HG02571 (cell line): ENCODE measurements at regions not wholly inside any gene's neighbourhood (a gene's known extent, or its start where the extent isn't known, plus 50 kb on each side); places are given as distances from the start of the nearest gene placed in this dataset.

Experiments used
- ATAC-seq: cut with Tn5 transposase; IDR thresholded peaks from one replicate; pipeline ENCODE4 v1.9.1; 2021; ENCODE audit warnings: mild to moderate bottlenecking, moderate library complexity; ENCODE audit not compliant: unreplicated experiment

DNA sequence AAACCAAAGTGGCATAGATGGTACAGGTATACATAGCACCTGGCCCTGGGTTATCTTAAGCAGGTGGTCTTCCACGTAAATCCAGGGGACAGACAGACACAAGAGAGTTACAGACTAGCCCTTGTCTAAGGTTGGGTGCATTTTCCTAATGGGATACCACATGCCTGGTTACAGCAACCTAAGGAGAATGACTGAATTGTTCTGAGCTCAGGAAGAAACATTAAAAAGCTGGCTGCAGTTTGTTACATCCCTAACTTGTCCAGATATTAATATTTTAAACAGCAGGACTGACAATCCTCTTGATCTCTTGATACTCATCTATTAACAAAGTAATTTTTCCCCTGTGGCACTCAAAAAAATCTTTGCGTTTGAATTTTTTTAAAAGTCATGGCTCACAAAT lies 102.2 kb upstream of the SERP2 start:
- no peak for ATAC-seq

DNA sequence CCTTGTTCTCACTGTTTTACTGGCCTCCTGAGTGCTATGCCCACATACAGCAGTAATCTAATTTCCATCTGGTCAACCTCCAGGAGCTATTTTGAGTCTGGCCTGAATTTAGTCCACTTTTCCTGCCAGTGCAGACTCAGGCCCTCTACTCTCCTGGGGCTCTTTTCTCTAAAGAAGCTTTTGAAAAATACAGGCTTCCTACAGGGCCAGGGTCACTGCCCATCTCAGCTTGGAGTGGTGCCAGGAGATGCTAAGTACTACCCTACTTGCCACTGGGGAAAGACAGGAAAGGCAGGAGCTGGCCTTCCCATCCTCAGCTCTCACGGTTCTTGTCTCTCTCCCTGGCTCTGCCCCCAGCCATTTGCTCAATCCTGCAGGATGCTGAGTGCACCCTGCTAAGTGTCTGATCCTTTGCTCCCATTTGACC lies 101.7 kb upstream of the SERP2 start:
- no peak for ATAC-seq

DNA sequence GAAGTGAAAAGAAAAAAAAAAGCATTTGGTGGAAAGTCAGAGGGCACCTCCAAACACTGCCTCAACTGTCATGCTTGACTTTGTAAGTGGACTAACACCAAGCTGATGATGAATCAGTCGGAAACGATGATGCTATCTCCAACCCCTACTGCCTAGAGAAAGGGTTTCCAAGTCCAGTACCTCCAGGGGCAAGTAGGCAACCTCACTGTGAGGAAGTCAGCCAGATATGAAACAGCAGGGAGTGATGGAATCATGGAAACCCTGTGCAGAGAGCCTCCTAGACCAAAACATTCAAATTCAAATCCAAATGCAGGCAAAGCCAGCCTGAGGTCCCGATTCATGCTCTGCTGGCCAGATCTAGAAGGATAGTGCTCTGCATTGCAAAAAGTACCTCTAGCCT lies 100.9 kb upstream of the SERP2 start:
- ATAC-seq, result no peak

DNA sequence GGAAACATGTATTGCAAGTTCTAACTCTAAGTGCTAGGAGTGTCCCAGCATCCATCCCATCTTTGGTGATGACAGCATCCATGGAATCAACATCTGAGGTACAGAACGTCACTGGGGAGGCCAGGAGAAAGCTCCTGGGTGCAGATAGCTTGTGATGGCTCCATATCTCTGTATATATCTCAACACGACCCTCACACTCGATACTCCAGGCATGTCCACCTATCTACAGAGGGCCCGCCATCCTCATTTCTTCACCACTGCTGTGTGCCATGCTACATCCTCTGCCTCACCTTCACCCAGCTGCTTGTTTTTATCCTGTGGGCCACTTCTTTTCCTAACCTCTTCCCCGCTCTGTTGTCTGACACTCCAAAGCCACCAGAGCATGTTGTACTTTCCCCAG lies 100.4 kb upstream of the SERP2 start:
- no peak for ATAC-seq

DNA sequence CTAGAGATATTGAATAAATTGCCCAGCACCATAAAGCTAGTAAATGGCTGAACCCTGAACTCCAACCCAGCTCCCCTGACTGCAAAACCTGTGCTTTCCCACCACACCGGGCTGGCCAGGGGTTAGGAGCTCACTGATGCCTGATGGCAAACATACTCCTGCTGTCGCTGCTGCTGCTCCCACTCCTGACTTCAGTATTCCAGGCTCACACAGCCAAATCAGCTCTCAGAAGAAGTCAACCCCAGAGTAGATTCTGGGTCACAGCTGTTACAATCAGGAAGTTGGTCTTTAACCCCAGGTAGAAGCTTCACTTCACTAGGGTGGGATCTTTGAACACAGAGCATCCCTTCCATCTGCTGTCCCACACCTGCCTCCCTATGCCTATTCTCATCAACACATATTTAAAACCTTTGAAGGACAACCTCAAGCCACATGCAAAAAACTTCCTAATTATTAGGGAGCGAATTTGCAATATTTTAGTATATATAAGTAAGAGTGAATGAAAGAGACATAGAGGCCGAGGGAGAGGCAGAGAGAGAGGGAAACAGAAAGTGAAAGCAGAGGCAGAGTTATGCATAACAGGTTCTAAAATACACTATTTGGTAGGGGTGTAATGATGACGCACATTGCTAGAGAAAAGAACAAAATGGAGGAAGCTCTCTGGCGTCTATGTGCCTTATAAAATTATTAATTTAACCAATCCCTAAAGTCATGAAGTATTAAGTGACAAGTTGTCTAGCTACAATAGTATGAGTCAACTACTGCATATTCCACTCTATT lies 99.4 kb upstream of the SERP2 start:
- peak; percentile 97 for ATAC-seq

DNA sequence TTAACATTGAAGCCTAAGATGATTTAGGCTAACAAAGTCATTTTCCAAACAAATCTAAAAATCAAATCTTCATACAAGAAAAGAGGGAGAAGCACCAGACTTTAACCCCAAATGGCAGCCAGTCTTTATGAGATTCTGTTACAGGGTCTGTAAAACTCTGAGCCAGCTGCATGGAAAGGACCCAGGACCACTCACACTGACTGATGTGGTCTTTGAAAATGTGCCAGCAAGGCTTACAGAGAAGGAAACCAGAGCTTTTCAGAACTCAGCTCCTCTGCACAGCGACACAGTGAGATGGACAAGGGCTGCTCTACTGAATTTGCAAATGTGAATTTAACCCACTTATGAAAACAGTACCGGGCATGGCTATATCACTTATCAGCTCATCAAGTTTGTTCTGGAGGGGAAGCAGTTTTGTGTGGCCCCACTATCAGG lies 98.8 kb upstream of the SERP2 start:
- ATAC-seq, result no peak

DNA sequence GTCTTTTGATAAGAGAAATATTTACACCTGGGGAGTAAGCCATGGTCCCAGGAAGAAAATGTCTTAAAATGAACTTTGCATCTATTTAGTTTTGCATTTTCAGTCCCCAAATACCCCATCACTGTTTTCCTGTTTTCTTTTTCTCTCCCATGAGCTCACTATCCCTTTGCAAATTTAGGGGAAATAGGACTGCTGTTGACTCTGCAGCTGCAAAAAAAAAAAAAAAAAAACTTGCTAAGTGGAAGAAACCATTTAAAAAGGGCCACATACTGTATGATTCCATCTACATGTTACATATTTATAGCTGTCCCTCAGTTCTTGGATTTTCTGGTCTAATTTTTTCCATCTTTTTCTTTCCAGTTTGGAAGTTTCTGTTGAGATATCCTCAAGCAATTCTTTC lies 98.2 kb upstream of the SERP2 start:
- no peak for ATAC-seq

DNA sequence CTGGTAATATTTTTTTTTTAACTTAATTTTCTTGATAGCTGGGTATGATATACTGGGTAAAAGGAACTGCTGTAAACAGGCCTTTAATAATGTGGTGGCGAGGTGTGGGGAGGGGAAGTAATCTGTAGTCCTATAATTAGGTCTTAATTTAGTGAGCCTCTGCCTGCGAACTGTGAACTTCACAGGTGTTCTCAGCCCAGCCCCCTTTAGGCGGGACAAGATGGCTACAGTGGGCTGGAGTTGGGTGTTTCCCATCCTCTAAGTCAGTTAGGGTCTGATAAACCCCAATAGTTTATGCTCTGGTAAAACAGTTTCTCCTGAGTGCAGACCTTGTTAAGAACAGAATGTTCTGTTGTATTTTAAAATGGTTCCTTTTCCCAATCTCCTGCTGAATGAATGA lies 97.6 kb upstream of the SERP2 start:
- ATAC-seq, result no peak

DNA sequence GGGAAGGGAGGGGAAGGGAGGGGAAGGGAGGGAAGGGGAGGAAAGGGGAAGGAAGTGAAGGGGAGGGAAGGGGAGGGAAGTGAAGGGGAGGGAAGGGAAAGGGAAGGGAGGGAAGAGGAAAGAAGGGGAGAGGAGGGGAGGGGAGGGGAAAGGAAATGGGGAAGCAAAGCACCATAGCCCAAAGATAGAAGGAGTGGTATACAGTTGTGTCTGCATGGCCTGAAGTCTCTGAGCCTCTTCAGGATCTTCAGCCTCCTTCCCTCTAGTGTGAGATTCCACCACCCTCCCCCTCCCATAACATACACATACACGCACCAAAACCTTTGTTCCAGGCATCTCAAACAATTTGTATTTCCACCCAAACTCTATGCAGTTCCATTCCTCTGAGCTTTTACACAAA lies 96.2 kb upstream of the SERP2 start:
- no peak for ATAC-seq

DNA sequence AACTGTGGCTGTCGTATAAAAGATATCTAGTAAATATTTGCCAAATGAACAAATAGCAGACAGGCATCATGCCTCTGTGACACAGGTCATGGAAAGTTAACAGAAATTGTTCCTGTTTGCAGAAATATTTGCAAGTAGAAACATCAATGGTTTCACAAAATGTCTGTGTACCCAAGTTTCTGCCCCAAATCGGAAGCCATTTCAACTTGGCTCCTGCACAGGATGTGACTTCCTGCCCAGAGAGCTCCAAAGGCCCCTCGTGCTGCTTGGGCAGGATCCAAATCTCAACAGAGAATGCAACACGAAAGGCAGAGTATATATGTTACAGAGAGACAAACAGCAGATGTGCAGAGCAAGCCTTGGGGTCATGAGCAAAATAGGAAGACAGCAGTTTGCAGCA lies 95.5 kb upstream of the SERP2 start:
- no peak for ATAC-seq

DNA sequence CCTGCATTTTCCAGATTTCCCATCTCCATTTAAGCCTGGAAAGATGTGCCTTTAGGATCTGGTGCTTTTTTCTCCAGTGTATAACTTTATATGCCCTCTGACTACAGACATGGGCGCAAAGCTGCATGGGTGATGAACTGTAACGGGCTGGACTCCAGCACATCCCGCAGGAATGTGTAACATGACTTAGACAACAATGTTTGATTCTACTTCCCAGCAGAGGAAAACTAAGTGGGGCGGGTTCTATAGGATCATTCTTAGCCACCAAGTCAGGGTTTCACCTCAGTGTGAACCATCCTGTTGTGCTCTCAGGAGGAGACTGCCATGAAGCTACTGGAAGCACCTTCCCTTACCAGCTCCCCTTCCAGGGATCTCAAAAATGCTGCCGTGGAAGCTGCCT lies 93.2 kb upstream of the SERP2 start:
- no peak for ATAC-seq

DNA sequence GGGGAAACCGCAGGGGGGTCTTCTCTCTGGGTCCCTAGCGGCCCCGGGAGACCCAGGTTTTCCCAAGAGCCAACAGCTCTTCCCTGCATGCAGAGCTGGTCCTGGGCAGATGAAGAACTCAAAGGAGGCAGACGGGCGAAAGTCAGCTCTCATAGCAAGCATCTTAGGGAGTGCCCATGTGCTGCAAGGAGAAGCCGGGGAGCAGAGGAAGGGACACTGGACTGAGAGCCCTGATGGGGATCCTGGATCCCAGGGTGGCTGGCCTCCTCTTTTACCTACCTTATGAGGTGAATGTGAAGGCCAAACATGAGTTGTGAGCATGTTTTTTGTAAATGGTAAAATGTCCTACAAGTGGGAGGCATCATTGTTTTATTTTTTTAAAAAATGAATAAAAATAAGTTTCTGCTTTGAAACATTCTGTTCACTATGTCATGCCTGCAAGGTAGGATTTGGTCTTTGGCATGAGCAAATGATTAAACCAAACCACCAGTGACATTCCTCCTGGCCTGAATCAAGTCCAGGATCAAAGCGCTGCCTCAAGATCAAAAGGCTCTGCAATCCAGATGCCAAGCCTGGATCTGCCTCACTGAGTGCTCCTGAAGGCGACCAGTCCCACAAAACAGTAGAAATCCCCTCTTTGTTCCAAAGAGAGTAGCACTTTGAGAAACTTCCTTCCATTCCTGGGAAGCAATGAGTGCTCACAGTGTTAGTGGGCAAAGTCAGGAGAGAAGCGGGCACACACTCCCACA lies 92.2 kb upstream of the SERP2 start:
- no peak for ATAC-seq

DNA sequence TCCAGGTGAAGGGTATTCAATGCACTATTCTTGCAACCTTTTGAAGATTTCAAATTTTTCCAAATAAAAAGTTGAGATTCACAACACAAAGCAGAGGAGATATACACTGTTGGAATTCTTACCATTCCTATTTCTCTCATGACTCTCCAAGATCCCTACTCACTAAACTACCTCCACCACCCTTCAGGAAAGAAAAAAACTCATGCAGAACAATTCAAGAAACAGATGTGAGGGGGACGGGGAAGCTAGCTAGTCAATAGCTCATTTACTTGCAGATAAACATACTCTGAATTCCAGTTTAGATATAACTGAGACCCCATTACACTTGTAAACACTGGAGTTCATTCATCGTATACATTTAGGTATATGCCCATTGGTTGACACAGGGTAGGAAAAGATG lies 90.0 kb upstream of the SERP2 start:
- no peak for ATAC-seq

DNA sequence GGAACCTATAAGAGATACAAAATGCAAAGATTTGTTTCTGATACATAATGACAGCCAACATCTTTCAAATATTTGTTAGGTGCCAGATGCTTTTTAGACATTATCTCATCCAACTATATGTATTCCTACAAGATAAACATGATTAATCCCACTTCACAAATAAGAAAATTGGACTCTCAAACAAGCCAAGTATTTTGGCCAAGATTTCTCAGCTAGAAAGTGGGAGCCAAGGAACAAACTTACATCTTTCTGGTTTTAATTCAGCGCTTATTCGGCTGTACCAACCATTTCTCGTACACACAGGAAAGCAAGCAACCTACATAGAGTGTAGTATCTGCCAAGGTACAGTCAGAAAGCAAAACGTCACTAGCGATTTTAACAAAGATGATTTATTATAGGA lies 85.7 kb upstream of the SERP2 start:
- no peak for ATAC-seq

DNA sequence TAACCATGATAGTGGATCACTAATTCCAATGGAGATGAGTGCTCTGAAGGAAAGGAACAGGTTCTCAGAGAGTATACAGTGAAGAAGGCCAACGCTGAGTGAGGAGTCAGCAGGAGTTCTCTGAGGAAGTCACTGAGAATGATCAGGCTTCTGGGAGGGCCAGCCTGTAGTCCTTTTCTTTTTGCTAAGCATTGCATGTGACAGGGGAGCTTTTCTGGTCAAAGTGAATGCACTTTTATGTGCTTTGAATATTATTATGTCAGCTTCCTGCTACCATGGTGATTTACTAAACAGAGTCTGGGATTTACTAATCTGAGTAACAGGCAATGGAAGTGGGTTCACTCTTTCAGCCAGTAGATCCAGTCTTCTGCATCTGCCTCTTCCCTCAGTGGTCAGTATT lies 81.1 kb upstream of the SERP2 start:
- no peak for ATAC-seq

DNA sequence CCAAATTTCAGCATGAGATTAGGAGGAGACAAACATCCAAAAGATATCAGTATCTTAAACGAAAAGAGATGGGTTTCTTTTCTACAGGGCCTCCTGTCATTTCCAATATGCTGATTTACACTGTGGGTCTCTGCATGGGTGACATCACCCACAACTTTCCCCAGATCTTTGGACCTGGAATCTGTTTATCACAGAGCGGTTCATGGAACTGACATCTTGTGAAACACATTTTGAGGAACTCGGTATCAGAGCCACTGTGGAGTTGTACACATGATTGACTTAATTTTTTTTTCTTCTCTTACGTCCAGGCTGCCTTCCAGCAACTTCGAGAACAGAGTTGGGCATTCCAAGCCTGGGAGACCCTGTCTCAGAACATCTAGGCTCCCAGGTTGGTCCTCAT lies 80.2 kb upstream of the SERP2 start:
- ATAC-seq, result no peak

DNA sequence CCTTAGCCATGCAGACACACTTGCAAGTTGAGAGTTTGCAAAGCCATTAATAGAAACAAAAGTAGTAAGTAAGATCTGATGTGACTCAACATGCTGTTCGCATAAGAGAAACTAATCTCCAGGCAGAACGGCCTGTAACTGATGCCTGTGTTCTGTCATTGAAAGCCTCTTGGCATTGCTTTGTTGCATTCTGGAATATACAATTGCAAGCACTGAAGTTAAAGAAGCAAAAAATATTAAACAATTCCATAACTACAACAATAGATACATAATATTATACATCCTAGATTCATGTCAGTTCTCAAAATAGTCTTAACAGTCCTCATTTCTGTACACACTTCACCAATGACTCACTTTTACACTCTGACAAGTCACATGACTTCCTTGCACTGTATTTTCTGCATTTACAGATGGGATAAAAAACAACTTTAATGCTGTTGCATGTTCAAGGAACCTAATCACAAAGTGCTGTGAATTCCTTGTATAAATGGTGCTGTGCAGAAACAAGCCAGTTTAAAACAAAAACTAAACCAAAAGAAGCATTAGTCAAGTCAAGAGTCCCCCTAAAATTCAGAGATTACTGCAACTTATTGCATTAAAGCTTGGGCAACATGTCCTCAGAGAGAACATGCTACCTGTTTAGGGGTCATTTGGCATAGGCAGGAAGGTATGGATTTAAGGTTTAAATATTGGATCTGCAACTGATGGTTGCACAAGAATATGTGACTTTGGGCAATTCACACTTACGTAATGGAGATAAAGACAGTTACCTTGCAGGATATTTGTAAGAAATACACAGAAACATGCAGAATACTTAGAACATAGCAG lies 79.5 kb upstream of the SERP2 start:
- ATAC-seq, result no peak

DNA sequence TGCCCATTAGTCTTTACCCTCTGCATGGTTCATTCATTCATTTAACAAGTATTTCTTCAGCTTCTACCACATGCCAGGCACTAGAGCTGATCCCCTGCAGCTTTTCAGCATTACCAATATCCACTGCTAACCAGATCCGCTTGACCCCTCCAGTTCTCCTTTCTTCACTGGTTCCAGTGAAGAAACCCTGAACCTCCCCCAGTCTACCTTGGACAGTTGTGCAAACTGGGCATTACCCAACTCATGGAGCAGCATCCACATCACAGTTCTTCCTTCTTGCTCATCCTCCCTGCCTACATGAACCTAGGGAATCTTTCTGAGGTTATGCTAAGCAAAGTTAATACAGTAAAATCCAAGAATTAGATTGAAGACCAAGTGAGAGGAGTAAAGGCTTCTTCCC lies 78.7 kb upstream of the SERP2 start:
- no peak for ATAC-seq

DNA sequence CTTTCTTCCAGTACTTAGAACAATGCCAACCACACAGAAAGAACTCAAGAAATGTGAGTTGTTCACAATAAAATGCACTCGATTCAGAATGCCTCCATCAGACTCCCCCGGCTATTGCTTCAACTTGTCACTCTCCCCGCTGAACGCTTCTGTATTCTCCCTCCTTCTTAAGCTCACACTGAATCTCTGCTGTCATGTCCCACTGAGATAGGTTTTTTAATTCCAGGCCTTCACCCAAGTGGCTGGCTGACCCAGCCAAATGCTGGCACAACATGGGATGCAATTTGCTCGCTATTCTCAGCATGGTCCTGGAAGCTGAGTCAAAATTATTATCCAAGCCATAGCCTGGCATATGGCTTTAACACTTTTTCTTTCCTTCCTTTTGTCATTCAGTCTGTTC lies 76.8 kb upstream of the SERP2 start:
- ATAC-seq, result no peak

DNA sequence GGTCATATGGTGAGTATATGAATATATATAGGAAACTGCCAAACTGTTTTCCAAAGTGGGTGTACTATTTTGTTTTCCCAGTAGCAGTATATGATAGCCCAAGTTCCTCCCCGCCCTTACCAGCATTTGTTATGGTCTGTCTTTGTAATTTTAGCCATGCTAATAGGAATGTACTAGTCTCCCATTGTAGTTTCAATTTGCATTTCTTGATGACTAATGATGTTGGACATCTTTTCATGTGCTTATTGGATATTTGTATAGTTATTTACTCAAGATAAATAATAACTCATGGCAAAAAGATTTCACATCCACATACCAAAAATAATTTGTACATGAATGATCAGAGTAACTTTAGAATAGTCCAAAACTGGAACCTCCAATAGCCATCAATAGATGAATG lies 75.3 kb upstream of the SERP2 start:
- no peak for ATAC-seq

DNA sequence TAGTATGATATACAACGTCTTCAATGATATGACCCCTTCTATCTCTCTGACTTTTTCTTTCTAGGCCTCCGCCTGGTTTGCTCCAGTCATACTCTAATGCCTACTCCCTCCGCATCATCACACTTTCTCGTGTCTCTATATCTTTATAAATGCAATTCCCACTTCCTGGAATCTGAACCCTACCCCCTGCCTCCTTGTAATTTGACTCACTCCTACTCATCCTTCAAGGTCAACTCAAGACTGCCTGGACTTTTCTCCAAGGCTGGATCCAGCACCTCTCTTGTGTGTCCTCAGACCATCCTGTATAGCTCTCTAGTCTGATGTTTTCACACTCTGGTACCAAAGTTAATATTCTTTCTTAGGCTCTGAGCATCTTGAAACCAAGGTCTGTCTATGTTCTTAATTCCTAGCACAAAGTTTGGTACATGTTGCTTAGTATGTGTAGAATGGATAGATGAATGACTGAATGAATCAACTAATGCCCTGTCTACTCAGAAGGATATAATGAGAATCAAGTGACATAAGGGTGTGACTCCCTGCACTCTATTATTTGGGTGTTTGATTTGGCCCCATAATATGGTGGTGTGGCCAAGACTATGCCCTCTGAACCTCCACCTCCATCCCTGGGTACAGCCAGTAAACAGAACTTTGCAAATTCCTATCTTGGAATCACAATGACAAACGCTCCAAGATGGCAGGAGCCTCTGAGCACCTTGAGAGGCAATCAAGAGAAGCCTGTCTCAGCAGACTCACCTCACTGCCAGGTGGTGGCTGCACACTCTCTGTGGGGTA lies 74.3 kb upstream of the SERP2 start:
- ATAC-seq, result no peak
